Jurkat, Clone E6-1 (cell line): ENCODE measurements at regions not wholly inside any gene's neighbourhood (a gene's known extent, or its start where the extent isn't known, plus 50 kb on each side); places are given as distances from the start of the nearest gene placed in this dataset.
"Not testable (repeated sequence)": the region's sequence is repeated elsewhere in the genome, so short reads cannot be mapped to it uniquely, and the experiment has no call there.

Source experiments
- DNase-seq: peaks from one replicate; pipeline ENCODE4 v3.0.0-alpha.2; 2011; ENCODE audit warnings: low read depth, low spot score
- H3K4me3 ChIP-seq: 2 replicates; pipeline ENCODE4 v1.5.1; 2011; ENCODE audit warnings: mild to moderate bottlenecking, low read length, control low read depth, moderate library complexity

GRCh38 chr17:30650149-30650548 lies 172.9 kb downstream of the GOSR1 start:
- not testable (repeated sequence) for H3K4me3 ChIP-seq

GRCh38 chr17:30648015-30648620 lies 170.9 kb downstream of the GOSR1 start:
- not testable (repeated sequence) for DNase-seq

More at GRCh38 chr17:30650149-30650548, 172.9 kb downstream of the GOSR1 start:
- not testable (repeated sequence) for DNase-seq

GRCh38 chr17:30645875-30646274 lies 168.7 kb downstream of the GOSR1 start:
- not testable (repeated sequence) for DNase-seq

More at GRCh38 chr17:30648015-30648620, 170.9 kb downstream of the GOSR1 start:
- H3K4me3 ChIP-seq, result not testable (repeated sequence)

GRCh38 chr17:30644713-30645112 lies 167.5 kb downstream of the GOSR1 start:
- not testable (repeated sequence) for DNase-seq

More at GRCh38 chr17:30645875-30646274, 168.7 kb downstream of the GOSR1 start:
- H3K4me3 ChIP-seq, result not testable (repeated sequence)

GRCh38 chr17:30644287-30644686 lies 167.1 kb downstream of the GOSR1 start:
- not testable (repeated sequence) for DNase-seq, H3K4me3 ChIP-seq

More at GRCh38 chr17:30644713-30645112, 167.5 kb downstream of the GOSR1 start:
- H3K4me3 ChIP-seq, result not testable (repeated sequence)

GRCh38 chr17:30641428-30641827 lies 164.2 kb downstream of the GOSR1 start:
- not testable (repeated sequence) for DNase-seq, H3K4me3 ChIP-seq

GRCh38 chr17:30639391-30639790 lies 162.2 kb downstream of the GOSR1 start:
- DNase-seq, result not testable (repeated sequence)

GRCh38 chr17:30638968-30639367 lies 161.8 kb downstream of the GOSR1 start:
- H3K4me3 ChIP-seq, DNase-seq: not testable (repeated sequence)

More at GRCh38 chr17:30639391-30639790, 162.2 kb downstream of the GOSR1 start:
- H3K4me3 ChIP-seq, result not testable (repeated sequence)

GRCh38 chr17:30631651-30632050 lies 154.4 kb downstream of the GOSR1 start:
- not testable (repeated sequence) for H3K4me3 ChIP-seq, DNase-seq

- not testable (repeated sequence) for H3K4me3 ChIP-seq, DNase-seq
Measured at GRCh38 chr17:30625380-30625779, 148.2 kb downstream of the GOSR1 start.

- DNase-seq, result not testable (repeated sequence)
Measured at GRCh38 chr17:30624180-30624579, 147.0 kb downstream of the GOSR1 start.

GRCh38 chr17:30609682-30610081 lies 132.5 kb downstream of the GOSR1 start:
- not testable (repeated sequence) for H3K4me3 ChIP-seq, DNase-seq

More at GRCh38 chr17:30624180-30624579, 147.0 kb downstream of the GOSR1 start:
- H3K4me3 ChIP-seq, result not testable (repeated sequence)

- H3K4me3 ChIP-seq, result no peak overlapping the region
- DNase-seq, result no peak
Measured at GRCh38 chr17:30605523-30605922, 128.3 kb downstream of the GOSR1 start.

- DNase-seq, result no peak
- no peak overlapping the region for H3K4me3 ChIP-seq
Measured at GRCh38 chr17:30605027-30605426, 127.8 kb downstream of the GOSR1 start.

- H3K4me3 ChIP-seq, DNase-seq: not testable (repeated sequence)
Measured at GRCh38 chr17:30602396-30602795, 125.2 kb downstream of the GOSR1 start.

GRCh38 chr17:30601984-30602383 lies 124.8 kb downstream of the GOSR1 start:
- not testable (repeated sequence) for H3K4me3 ChIP-seq, DNase-seq

- peak overlapping the region; percentile 80 for H3K4me3 ChIP-seq
- no peak for DNase-seq
Measured at GRCh38 chr17:30600830-30601494, 123.8 kb downstream of the GOSR1 start.

- H3K4me3 ChIP-seq, result peak overlapping the region; percentile 80
- DNase-seq, result peak; percentile 21
Measured at GRCh38 chr17:30600060-30600829, 123.0 kb downstream of the GOSR1 start.

- DNase-seq, result no peak
- H3K4me3 ChIP-seq, result peak overlapping the region; percentile 80
Measured at GRCh38 chr17:30599428-30600059, 122.3 kb downstream of the GOSR1 start.
